ENCODE measurements at regions not wholly inside any gene's neighbourhood (a gene's known extent, or its start where the extent isn't known, plus 50 kb on each side); places are given as distances from the start of the nearest gene placed in this dataset.
"Not testable (repeated sequence)": the region's sequence is repeated elsewhere in the genome, so short reads cannot be mapped to it uniquely, and the experiment has no call there.

DNA sequence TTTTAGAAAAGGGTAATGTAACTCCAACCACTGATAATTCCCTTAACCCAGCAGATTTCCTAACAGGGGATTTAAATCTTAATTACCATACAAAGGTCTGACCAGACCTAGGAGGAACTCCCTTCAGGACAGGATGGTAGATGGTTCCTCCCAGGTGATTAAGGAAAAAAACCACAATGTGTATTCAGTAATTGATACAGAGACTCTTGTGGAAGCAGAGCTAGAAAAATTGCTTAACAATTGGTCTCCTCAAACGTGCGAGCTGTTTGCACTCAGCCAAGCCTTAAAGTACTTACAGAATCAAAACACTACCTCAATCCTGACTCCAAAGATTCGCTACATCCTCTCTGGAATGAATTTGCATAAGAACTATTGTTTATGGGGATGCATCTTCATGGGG is 2027.1 kb downstream of the OLFM4 start:
- not testable (repeated sequence) for TF ChIP-seq POLR2A, EP300 (IDR thresholded peaks at IDR 0.05)
- TF ChIP-seq, protein P1, sequence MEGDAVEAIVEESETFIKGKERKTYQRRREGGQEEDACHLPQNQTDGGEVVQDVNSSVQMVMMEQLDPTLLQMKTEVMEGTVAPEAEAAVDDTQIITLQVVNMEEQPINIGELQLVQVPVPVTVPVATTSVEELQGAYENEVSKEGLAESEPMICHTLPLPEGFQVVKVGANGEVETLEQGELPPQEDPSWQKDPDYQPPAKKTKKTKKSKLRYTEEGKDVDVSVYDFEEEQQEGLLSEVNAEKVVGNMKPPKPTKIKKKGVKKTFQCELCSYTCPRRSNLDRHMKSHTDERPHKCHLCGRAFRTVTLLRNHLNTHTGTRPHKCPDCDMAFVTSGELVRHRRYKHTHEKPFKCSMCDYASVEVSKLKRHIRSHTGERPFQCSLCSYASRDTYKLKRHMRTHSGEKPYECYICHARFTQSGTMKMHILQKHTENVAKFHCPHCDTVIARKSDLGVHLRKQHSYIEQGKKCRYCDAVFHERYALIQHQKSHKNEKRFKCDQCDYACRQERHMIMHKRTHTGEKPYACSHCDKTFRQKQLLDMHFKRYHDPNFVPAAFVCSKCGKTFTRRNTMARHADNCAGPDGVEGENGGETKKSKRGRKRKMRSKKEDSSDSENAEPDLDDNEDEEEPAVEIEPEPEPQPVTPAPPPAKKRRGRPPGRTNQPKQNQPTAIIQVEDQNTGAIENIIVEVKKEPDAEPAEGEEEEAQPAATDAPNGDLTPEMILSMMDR (IDR thresholded peaks at IDR 0.05) = not testable (repeated sequence)

Measured in stomach (tissue), 4 donors.